H7 (cell line): ENCODE measurements at regions not wholly inside any gene's neighbourhood (a gene's known extent, or its start where the extent isn't known, plus 50 kb on each side); places are given as distances from the start of the nearest gene placed in this dataset.
"Not testable (repeated sequence)": the region's sequence is repeated elsewhere in the genome, so short reads cannot be mapped to it uniquely, and the experiment has no call there.

Source experiments
- DNase-seq: peaks from one replicate; pipeline ENCODE4 v3.0.0; 2012
- H3K27me3 ChIP-seq: 2 replicates; pipeline ENCODE4 v1.6.0; 2011; ENCODE audit warnings: mild to moderate bottlenecking, low read length; ENCODE audit not compliant: control insufficient read depth, insufficient read depth
- H3K36me3 ChIP-seq: replicated peaks from 2 replicates; pipeline ENCODE4 v1.5.1; 2011; ENCODE audit warnings: low read length; ENCODE audit not compliant: control insufficient read depth, insufficient read depth
- H3K4me3 ChIP-seq: 2 replicates; pipeline ENCODE4 v1.5.1; 2011; ENCODE audit warnings: low read depth, mild to moderate bottlenecking, control low read depth, low read length, moderate library complexity; ENCODE audit not compliant: insufficient read depth

DNA sequence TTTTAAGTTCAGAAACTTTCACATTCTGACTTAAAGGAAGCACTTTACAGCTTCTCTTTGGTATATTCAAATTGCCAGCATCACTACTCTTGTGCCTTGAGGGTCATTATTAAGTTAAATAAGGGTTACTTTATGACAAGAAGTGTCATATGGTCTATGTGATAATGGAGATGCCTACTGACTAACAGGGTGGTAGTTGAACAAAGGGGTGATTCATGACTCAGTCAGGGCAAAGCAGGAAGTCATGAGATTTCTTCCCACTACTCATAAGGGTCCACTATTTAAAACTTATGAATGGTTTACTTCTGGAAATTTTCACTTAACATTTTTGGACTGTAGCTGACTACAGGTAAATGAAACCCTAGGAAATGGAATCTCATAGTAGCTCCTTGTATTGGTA is 938.3 kb upstream of the PTPRD start:
- H3K27me3 ChIP-seq: no peaks in the 10 kb centered on the region
- H3K36me3 ChIP-seq: no peaks in the 10 kb centered on the region
- H3K4me3 ChIP-seq: no peak overlapping the region
- DNase-seq: no peak

DNA sequence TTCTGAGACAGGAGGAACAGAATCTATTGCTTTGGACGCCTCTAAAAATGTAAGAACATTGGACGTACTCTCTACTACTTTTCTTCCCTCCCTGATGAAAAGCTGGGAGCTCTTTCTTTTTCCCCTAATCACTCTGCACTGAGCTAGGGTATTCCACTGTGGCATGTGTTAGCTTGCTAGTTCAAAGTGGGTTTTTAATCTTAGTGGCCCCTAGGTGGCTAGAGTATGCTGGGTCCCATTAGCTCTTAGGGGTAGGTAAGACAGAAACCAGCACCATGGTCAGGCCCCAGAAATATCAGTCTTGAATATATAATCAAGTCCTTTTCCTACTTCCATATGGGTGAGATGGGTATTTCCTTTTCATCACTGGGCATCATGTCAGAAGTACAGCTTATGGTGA is 945.2 kb upstream of the PTPRD start:
- DNase-seq: peak; percentile 6
- no peaks in the 10 kb centered on the region for H3K27me3 ChIP-seq
- H3K36me3 ChIP-seq: no peaks in the 10 kb centered on the region
- no peak overlapping the region for H3K4me3 ChIP-seq

DNA sequence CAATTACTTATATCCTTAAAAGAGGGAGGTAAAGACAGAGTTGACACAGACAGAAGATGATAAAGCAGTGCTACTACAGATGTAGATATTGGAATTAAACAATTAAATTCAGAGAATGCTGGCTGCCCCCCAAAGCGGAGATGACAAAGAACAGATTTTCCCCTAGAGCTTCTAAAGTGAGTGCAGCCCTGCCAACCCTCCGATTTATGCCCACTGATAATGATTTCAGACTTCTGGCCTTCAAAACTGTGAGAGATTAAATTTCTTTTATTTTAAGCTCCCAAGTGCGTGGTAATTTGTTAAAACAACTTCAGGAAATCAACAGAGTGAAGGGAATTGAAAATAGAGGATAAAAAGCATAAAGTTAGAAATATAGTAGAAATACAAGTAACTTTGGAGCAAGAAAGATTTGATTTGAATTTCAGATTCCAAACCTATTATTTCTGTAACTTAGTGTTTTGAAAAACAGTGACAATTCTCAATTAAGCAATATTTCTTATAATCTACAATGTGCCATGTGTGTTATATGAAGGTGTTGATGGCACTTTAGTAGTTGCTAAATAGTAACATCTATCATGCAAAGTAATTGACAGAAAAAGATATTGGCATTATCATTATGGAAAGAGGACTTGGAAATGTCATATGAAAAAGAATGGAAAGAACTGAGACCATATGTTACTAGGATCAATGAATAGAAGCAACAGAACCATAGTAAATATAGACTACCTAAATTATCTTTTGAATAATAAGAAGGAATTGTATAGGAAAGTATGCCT is 946.4 kb upstream of the PTPRD start:
- DNase-seq: no peak
- Histone ChIP-seq H3K4me3 (no peak overlapping the region), H3K27me3 (no peaks in the 10 kb centered on the region), H3K36me3 (no peaks in the 10 kb centered on the region)

DNA sequence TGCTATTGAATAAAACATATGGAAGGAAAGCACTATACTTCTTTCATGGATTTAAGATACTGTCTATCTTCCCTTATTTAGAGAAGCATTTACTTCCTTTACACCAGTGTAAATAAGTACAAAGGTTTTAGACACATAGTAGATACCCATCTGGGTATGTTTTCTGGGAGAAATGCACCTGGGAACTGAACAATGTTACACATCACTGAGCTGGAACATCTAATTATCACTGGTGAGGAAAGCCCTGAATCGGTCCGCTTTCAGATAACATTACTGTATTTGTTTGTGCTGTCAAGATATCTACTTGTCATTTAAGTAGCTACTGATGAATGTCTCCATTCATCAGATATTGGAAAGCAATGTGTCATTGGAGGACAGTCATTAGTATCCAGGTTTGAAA is 964.7 kb upstream of the PTPRD start:
- DNase-seq: no peak
- H3K4me3 ChIP-seq: no peak overlapping the region
- no peaks in the 10 kb centered on the region for H3K27me3 ChIP-seq
- H3K36me3 ChIP-seq: no peaks in the 10 kb centered on the region

DNA sequence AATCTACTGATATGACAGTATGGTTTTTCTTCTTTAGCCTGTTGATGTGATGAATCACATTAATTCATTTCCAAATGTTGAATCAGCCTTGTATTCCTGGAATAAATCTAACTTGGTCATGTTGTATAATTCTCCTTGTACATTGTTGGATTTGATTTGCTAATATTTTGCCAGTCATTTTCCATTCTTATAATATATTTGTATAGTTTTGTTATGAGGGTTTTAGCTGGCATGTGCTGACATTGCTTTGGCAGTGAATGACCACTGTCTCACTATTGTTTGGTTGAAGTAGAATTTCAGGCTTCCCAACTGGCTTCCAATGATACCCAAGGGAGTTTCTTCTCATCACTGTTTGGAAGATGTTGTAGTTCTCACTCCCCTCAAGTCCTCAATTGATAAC is 983.0 kb upstream of the PTPRD start:
- Histone ChIP-seq H3K27me3 (no peaks in the 10 kb centered on the region), H3K36me3 (no peaks in the 10 kb centered on the region), H3K4me3 (no peak overlapping the region)
- DNase-seq: no peak

DNA sequence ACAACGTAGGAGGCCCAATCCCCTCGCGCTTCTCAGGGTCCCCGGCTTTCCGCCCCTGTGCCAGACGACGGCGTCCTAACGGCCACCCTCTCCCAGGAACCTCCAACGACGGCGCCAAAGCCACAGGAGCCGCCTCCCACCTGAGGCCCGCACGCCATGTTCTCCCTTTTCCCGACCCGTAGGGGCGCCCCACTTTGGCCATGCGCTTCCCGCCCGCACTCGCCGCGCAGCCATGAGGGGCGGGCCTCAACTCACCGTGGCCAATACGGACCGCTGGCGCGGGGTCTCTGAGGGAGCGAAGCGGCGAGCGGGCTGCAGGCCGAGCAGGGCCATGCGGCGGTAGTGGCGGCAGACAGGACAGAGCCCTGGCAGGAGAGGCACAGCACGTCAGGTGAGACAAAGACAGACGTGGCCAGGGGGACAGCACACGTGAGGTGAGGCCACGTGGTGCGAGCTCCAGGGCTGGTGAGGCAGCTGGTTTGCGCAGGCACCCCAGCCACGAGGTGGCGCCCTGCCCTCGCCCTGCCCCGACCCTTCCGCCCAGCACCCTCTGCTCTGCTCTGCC is 1005.5 kb upstream of the PTPRD start:
- no peaks in the 10 kb centered on the region for H3K36me3 ChIP-seq
- DNase-seq: peak; percentile 10
- H3K4me3 ChIP-seq: no peak overlapping the region
- no peaks in the 10 kb centered on the region for H3K27me3 ChIP-seq

DNA sequence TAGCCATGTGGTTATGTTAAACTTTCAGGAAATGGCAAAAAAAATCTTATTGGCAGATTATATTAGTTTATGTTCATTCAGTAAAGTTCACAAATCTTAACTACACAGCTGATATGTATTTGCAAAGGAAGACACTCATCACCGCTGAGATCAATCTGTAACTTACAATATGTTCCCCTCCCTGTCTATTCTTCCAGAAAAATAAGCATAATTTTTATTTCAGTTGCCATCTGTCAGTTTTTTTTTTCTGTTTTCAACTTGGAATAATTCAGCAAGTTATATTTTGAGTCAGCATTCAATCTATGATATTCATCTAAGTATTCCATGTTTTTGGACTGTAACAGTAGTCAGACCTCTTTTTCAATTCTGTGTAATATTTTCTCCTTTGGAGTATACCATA is 1019.9 kb upstream of the PTPRD start:
- Histone ChIP-seq H3K36me3 (no peaks in the 10 kb centered on the region), H3K27me3 (no peaks in the 10 kb centered on the region), H3K4me3 (no peak overlapping the region)
- DNase-seq: no peak

DNA sequence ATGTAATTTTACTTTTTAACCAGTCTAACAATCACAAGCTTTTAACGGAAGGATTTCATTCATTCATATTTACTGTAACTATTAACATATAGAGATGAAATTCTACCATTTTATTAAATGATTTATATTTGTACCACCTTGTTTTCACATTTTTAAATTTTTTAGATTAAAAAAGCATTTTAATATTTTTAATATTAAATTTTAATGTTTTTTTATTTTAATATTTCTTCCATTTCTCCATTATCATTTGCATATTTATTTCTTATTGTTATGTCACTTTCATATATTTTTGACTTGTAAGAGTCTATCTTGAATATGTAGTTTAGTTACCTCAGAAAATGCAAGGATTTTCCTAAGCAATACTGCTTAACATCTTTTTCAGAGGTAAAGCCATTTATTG is 1034.0 kb upstream of the PTPRD start:
- no peak for DNase-seq
- no peaks in the 10 kb centered on the region for H3K36me3 ChIP-seq
- no peak overlapping the region for H3K4me3 ChIP-seq
- no peaks in the 10 kb centered on the region for H3K27me3 ChIP-seq

DNA sequence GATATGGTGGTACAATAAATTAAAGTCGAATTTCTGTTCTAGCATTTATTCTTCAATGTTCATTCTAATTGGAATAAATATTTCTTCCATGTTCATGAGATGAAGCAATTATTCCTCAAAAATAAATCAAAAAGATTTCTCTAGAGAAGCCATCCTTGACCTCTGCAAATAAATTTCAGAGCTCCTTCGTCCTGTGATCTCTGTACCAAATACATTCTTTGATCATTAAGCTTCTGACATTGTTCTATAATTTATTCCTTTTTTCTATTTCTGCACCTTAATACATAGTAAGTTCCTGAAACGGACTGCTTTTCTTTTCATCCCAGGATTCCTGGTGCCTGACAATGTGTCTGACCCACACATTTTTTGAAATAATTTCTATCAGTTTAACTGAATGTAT is 1039.3 kb upstream of the TYRP1 start:
- no peaks in the 10 kb centered on the region for H3K27me3 ChIP-seq
- H3K4me3 ChIP-seq: no peak overlapping the region
- no peaks in the 10 kb centered on the region for H3K36me3 ChIP-seq
- DNase-seq: no peak

DNA sequence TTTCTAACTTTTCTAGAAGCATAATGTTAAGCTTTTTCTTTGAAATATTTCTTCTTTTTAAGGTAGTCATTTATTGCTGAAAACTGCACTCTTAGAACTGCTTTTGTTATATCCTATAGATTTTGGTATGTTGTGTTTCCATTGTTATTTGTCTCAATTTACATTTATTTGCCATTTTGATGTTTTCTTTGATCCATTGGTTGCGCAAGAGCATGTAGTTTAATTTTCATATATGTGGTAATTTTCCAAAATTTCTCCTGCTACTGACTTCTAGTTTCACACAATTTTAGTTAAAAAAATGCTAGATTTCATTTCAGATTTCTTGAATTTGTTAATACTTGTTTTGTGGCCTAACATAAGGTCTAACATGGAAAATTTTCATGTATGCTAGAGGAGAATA is 1029.3 kb upstream of the TYRP1 start:
- H3K36me3 ChIP-seq: no peaks in the 10 kb centered on the region
- no peaks in the 10 kb centered on the region for H3K27me3 ChIP-seq
- no peak for DNase-seq
- H3K4me3 ChIP-seq: no peak overlapping the region

DNA sequence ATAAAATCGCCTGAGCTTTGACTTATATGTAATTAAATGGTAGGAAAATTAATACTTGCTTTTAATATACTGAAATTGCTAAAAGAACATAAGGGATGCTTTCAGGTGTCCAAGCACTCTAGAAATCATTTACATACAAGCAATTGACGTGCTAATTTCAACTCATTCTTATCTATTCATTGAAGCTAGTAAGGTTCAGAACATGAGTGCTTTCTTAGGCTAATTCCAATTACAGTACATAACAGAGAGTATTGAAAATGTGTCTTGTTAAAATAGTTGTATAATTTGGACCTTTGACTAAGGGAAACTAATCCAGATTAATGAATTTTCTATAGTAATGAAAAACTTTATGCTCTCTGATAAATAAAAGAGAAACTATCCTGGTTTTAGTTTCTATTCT is 1016.4 kb upstream of the TYRP1 start:
- no peaks in the 10 kb centered on the region for H3K36me3 ChIP-seq
- no peaks in the 10 kb centered on the region for H3K27me3 ChIP-seq
- no peak for DNase-seq
- no peak overlapping the region for H3K4me3 ChIP-seq

DNA sequence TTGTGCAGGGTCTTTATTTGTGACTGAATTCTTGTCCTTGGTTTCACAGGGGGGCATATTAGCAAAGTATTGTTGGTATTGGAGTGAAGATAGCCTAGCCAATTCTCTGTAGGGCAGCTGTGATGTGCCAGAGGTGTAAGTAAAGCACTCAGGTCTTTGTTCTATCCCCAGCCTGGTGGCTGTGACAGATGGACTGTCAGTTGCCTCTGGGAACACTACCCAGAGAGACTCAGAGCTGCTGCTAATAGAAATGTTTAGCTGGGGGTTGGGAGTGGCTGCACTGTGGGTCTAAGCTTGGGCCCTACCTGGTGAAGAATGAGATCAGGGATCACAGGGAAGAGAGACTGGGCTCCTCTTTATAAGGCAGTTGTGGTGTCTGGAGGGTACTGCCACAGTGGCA is 1006.5 kb upstream of the TYRP1 start:
- Histone ChIP-seq H3K27me3 (no peaks in the 10 kb centered on the region), H3K4me3 (no peak overlapping the region), H3K36me3 (no peaks in the 10 kb centered on the region)
- DNase-seq: no peak

DNA sequence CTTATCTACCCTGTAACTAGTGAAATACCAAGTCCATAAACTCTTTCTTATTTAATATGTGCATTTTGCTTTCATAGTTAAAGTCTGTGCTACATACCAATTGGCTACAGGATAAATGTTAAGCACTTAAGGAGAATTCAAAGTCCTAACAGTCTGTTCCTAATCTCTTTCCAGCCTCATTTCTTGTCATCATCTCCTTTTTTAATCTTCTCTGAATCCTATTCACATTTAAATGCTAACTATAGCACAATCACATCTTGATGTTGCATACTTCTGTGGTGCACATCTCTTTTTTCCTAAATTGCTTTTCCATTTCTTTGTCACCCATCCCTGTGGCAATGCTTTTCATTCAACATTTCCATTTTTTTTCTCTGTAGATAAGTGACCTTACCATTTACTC is 996.1 kb upstream of the TYRP1 start:
- H3K27me3 ChIP-seq: no peaks in the 10 kb centered on the region
- DNase-seq: no peak
- H3K36me3 ChIP-seq: no peaks in the 10 kb centered on the region
- H3K4me3 ChIP-seq: no peak overlapping the region

DNA sequence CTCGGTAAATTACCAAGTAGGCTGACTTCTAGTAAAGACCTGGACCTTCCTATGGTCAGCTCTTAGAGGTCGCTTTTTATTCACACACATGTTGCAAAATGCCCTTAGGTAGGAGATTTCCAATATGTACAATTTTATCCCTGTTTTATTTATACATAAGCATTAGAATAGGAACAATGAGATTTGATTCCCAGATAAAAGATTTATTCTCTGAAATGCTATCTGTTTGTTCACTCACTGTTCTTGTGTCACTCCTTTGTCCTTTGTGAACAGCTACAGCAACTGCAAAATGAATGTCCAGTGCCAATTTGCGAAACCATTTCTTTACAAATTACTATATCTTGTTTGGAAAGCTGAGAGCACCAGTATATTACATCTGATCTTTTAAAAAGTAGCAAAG is 991.5 kb upstream of the TYRP1 start:
- DNase-seq: no peak
- Histone ChIP-seq H3K4me3 (no peak overlapping the region), H3K36me3 (no peaks in the 10 kb centered on the region), H3K27me3 (no peaks in the 10 kb centered on the region)

DNA sequence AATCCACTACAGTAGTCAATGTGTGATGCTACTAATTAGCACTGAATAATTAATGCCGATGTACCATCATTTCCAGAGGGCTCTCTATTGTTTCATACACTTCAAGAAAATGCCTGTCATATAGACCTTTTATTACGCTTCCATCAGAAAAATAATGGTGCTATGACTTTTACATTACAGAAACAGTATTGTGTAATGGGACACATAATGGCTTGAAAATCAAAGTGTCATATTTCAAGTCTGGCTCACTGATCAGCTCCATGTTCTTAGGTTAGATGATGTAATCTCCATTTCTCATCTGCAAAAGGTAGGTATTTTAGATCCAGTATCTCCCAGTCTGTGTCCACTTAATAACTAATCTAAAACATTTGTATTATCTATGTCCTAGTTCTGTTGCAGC is 990.6 kb upstream of the TYRP1 start:
- Histone ChIP-seq H3K4me3 (no peak overlapping the region), H3K36me3 (no peaks in the 10 kb centered on the region), H3K27me3 (no peaks in the 10 kb centered on the region)
- no peak for DNase-seq

DNA sequence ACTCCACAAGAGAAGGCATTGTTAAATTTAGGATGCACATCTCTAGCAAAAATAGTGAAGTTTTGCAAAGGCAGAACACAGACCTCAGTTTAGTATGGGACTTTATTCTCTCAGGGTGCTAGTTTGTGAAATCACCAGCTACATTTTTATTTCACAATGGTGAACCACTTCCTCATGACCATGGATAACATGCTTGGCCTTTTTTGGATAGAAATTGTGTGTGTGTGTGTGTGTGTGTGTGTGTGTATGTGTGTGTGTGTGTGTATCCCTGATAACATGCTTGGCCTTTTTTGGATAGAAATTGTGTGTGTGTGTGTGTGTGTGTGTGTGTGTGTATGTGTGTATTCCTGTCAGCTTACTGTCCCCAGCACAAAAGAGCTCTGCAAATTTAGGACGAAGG is 989.0 kb upstream of the TYRP1 start:
- not testable (repeated sequence) for DNase-seq, H3K27me3 ChIP-seq, H3K36me3 ChIP-seq, H3K4me3 ChIP-seq
